HS-27A (cell line): ENCODE measurements at regions not wholly inside any gene's neighbourhood (a gene's known extent, or its start where the extent isn't known, plus 50 kb on each side); places are given as distances from the start of the nearest gene placed in this dataset.
"Not testable (repeated sequence)": the region's sequence is repeated elsewhere in the genome, so short reads cannot be mapped to it uniquely, and the experiment has no call there.

ENCODE experiments used
- DNase-seq: peaks from one replicate; pipeline ENCODE4 v3.0.0-alpha.2; 2012; ENCODE audit warnings: low read depth, missing footprints

GRCh38 chr5:40137223-40137622 is 542.5 kb upstream of the PTGER4 start:
- DNase-seq: no peak

GRCh38 chr5:40134883-40135520 is 544.7 kb upstream of the PTGER4 start:
- no peak for DNase-seq

DNA sequence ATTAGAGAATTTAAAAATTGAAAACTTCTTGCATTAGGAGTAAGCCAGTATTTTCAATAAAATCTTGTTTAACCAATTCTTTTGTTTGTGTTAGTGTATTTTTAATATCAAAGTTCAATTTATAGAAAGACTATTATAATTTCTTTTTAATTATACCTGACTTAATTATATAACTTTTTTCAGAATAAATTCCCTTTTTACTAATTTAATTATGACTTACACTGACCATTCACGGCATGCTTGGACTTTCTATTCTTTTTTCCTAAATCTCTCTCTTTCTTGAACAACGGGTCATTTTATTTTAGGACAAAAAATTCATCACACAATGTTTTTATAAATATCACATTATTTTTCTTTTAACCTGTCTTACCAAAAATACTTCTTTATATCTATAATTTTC is 555.3 kb upstream of the PTGER4 start:
- DNase-seq: no peak

DNA sequence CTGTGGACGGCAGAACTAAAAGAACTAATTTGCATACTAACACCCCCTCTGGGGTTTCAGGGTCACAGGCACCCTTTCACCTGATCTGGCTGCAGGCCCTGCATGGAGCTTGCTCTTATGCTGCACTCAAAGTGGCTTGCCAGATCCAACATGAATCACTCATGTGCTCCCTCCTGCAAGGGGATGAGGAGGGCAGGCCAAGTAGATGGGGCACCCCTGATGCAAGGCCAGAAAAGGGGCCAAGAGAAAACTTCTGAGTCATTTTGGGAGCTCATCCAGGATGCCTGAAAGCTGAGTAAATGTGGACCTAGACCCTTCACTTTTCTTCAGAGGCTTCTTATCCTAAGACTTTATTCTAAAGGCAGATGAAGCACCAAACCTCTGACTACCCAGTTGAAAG is 558.5 kb upstream of the PTGER4 start:
- DNase-seq: no peak

GRCh38 chr5:40112875-40113274 is 566.8 kb upstream of the PTGER4 start:
- no peak for DNase-seq

DNA sequence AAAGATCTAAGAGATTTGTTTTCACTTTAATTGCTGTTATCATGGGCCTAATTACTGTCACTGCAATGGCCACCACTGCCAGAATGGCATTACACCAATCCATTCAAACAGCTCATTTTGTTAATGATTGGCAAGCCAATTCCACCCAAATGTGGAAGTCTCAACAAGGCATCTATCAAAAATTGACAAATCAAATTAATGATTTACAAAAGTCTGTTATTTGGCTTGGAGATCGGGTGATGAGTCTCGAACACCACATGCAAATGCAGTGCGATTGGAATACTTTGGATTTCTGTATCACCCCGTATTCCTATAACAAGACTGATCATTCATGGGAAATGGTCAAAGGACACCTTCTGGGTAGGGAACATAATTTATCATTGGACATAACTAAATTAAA is 568.7 kb upstream of the PTGER4 start:
- DNase-seq: not testable (repeated sequence)

DNA sequence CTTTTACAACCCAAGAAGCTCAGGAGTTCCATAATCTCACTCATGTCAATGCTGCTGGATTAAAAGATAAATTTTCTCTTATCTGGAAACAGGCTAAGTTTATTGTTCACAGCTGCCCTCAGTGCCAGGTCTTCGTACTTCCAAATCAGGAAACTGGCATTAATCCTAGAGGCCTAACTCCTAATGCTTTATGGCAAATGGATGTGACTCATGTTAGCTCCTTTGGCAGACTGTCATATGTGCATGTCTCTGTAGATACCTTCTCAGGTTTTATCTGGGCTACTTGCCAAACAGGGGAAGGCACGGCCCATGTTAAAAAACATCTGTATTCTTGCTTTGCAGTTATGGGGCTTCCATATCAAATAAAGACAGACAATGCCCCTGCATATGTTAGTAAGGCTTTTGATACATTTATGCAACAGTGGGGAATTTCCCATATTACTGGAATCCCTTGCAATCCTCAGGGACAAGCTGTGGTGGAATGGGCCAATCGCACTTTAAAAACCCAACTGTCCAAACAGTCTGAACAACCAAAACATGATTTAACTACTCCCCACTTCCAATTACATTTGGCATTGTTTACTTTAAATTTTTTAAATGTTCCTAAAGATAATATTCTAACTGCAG is 570.8 kb upstream of the PTGER4 start:
- not testable (repeated sequence) for DNase-seq

- not testable (repeated sequence) for DNase-seq
Observed at GRCh38 chr5:40107786-40108185, 571.9 kb upstream of the PTGER4 start.

DNA sequence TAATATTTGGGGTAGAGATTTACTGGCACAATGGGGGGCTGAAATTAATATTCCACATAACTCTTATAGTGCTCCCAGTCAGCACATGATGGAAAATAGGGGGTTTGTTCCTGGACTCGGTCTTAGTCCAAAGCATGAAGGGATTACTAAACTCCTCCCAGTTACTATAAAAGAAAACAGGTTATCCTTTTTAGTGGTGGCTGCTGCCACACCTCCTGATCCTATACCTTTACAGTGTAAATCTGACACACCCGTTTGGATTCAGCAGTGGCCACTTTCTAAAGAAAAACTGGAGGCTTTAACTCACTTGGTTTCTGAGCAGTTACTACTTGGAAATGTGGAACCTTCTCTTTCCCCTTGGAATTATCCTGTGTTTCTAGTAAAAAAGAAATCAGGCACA is 572.9 kb upstream of the PTGER4 start:
- DNase-seq: no peak

DNA sequence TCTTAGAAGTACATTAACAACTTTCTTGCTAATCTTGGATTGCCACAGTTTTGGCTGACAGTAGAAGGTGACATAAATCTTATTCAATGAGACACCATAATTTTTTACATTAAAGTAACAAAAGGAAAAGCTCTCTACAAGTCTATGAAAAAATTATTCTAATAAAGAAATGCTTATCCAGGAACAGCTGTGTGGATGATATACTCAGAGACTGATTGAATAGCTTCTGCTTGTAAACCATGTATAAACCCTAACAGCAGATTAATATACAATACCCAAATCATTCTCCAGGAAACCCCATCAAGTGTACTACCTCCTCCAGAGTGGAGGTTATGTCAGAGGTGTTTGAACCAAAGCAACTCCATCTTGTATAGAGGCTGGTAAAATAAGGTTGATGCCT is 581.4 kb upstream of the PTGER4 start:
- no peak for DNase-seq

DNA sequence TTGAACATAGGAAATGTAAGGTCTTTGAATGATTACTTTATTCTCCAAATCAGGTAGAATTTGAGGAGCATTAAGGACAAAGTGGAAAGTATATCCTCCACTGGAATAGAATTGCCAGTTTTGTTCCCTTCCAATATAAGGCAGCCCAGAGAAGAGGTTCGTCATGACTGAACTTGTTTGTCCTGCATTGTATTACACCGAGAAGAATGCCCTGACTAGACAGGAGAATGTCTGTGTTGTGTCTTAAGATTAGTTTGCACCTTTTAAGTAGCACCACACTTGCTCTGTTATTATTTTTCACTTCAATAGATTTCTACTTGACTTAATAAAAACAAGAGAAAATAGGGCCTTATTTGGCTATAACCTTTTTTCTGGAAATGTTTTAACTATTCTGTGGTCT is 586.2 kb upstream of the PTGER4 start:
- no peak for DNase-seq

DNA sequence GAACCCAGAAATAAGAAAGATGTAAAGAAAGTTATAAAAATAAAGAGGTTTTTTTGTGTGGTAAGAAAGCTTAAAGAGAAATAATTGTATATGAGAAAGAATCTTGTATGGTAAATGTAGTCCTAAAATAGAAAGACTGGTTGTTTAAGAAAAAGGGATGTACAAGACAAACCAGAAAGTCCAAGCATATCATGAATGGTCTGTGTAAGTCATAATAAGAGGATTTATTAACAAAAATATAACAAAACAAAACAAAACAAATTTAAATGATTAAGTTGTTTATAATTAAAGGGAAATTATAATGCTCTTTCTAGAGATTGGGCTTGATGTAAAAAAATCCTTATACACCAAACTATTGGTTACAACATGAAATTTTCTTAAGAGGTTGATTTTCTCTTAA is 590.4 kb upstream of the PTGER4 start:
- DNase-seq: no peak

- DNase-seq: no peak
Observed at GRCh38 chr5:40084614-40085013, 595.1 kb upstream of the PTGER4 start.

- DNase-seq: no peak
Observed at GRCh38 chr5:40082313-40082712, 597.4 kb upstream of the PTGER4 start.

GRCh38 chr5:40080191-40080590 is 599.5 kb upstream of the PTGER4 start:
- no peak for DNase-seq

GRCh38 chr5:40078898-40079575 is 600.7 kb upstream of the PTGER4 start:
- no peak for DNase-seq

GRCh38 chr5:40074826-40075225 is 604.9 kb upstream of the PTGER4 start:
- DNase-seq: no peak

GRCh38 chr5:40073927-40074326 is 605.8 kb upstream of the PTGER4 start:
- DNase-seq: no peak

- DNase-seq: peak; percentile 1
Observed at GRCh38 chr5:40071870-40072269, 607.8 kb upstream of the PTGER4 start.

GRCh38 chr5:40066616-40067015 is 613.1 kb upstream of the PTGER4 start:
- DNase-seq: no peak

DNA sequence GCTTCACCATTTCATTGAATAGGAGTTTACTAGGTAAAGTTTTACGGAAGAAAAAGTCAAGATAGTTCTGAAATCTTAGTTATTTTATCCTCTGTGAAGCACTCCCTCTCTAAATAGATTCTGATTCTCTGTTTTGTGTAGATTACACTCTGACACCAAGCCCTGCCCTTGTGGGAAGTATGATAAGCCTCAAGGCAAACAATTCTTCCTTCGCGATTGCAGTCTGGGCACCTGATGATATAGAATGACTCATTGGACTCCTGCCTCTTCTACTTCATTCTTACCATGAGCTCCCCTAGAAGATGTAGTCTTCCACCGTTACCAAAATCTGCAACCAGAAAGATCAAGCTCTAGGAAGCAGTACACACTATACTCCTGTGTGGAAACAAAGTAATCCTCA is 626.9 kb upstream of the PTGER4 start:
- no peak for DNase-seq

- no peak for DNase-seq
Observed at GRCh38 chr5:40046792-40047191, 622.0 kb upstream of the DAB2 start.

DNA sequence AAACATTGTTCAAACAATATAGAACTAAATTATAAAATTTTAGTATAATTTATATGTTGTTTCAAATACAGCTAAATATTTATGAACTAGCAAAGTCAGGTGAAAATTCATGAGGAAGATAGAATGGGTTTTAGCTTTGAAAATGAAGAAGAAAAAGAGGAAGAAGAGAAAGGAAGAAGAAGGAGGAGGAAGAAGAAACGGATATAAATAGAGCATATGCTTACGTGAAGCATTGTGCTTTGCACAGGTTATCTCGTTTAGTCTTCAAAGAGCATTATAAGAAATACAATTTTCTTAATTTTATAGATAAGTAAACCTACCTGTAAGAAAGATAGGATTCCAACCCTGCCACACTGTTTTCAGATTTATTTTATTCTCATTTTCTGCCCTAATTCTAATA is 620.6 kb upstream of the DAB2 start:
- no peak for DNase-seq

- DNase-seq: no peak
Observed at GRCh38 chr5:40043916-40044315, 619.1 kb upstream of the DAB2 start.
